SKM-1 treated with dmso at 0.1 percent for 144 hours (cell line): ENCODE measurements at regions not wholly inside any gene's neighbourhood (a gene's known extent, or its start where the extent isn't known, plus 50 kb on each side); places are given as distances from the start of the nearest gene placed in this dataset.

Source experiments
- DNase-seq: peaks from one replicate; lab custom pipeline; 2025; ENCODE audit not compliant: unreplicated experiment; lab: John Stamatoyannopoulos, UW

DNA sequence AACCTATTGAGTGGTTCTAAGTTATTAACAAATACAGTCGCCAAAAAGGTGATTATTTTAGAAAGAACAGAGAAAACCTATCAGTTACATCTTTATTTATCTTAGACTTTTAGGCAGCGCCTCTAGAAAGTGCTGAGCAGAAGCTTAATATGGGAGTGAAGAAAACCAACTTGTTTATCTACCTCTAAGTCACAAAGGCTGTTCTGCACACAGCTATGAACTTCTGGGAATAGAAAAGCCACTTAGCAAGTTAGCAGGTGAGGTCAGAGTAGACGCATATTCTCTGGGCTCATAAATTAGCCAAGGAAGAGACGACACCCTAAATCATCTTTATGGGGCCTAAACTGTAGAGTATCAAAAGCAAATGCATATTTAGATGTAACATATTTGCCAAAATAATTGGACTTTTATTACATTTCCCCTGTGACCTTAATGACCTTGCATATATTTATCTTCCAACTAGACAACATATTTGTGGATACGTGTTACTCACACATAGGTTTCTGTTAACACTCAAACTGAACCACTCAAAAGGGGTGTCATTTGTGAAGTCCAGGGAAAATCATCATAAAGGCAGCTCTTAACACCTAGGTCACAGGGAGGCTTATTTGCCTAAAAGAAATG, 267.1 kb downstream of the ADGB start:
- no peak for DNase-seq

DNA sequence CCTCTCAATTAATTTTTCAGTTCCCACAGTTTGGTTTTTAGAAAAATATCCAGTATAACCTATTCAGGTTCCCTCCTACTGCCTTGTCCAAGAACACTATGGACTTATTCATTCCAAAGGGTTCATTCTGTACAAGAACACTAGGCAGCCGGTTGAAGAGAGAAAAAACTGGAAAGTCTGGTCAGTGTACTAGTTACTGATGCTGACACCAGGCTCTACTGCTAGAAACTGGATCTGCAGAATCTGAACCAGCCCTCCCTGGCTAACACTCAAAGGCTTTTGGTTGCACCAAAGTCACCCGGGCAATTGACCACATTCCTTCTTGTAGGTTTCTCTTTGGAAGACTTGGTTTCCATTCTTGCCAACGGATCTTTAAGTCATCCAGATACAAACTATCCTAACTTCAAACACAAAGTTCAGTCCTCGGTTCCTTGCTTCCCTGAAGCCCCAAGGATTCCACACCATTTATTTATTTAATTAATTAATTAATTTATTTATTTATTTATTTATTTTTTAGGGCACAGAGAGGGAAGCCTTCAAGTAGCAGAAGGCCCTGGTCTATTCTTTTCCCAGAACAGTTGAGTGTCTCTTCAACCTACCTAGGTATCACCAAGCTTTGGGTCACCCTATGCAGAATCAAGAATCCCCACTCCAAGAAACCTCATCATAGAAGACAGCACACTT, 268.1 kb downstream of the ADGB start:
- DNase-seq, result no peak

DNA sequence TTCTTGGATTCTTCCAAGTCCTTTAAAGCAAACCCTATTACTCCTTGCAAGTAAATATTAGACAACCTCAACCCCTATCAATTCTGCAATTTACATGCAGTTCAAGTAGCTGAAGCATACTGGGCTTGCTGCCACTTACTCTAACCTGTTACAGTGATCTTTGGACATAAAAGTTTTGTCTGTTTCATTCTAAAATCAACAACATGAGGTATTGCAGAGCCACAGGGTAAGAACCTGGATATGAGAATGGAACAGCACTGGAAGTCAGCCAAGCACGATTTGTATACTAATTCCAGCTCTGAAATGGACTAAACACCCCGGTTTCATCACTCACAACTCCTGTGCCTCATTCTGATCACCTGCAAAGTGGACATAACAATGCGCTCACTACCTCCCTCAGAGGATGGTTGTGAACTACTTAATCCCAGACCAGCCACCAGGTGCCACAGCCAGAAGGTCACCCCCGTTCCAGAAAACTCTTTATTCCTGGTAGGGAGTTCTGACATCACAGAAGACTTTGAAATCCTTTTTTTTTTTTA, 270.0 kb downstream of the ADGB start:
- DNase-seq, result no peak

DNA sequence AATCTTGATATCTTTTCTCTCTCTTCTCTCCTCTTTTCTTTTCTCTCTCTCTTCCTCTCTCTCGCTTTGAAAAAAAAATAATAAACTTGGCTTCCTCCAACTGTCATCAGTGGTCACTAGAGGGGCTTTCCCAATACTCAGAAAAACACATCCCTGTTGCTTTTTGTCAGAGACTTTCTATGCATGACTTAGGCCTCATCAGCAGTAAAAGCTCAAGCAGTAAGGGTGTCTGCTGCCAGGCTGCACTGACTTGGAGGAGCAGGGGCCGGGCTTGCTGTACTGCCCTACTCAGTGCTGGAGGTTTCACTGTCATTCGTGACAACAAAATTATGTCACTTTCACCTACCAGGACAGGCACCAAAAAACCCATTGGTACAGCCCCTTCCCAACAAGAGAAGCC, 272.0 kb downstream of the ADGB start:
- no peak for DNase-seq

DNA sequence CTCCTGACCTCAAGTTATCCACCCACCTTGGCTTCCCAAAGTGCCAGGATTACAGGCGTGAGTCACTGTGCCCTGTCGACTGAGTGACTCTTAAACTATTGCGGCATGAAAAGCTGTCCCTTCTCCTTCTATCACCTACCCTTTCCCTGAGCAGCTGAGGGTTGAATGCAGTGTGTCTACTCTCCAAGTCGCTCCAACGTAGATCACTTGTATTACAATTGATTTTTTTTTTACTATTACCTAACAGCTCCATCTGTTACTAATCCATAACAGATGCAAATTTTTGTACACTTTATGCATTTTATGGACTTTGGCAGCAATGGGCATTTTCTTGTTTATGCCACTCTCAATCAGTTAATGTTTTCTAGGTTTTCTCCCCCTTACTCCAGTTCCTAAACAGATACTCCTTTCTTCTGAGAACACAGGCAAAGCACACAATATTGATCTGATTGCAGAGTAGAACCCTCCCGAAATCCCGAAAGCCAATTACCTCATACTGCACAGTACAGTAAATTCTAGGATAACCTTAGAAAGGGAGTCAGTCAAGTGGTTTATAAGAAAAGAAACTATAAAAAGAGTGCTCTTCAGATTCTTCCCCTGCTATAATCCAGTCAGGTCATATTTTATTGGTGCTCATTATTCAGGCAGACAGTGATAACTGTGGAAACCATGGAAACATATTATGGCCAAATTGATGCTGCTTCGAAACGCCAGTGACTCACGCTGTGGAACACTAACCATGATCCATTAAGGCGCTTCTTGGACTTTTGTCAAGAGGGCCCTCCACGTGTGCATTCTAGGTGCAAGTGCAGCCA, 273.0 kb downstream of the ADGB start:
- no peak for DNase-seq

DNA sequence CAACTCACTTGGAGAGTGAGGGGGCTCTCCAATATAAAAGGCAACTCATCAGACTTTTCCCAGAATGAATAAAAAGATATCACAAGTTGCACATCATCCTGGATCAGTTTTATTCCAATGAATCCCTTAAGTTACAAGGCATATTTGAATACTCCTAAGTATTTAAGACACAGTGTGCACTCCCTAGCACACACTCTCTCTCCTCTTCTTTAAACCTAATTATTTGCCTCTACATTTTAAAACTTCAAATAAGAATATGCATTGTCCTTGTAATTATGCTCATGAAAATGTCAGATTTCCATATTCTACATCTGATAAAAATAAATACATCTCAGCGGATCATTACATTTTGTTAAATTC, 273.6 kb downstream of the ADGB start:
- no peak for DNase-seq

DNA sequence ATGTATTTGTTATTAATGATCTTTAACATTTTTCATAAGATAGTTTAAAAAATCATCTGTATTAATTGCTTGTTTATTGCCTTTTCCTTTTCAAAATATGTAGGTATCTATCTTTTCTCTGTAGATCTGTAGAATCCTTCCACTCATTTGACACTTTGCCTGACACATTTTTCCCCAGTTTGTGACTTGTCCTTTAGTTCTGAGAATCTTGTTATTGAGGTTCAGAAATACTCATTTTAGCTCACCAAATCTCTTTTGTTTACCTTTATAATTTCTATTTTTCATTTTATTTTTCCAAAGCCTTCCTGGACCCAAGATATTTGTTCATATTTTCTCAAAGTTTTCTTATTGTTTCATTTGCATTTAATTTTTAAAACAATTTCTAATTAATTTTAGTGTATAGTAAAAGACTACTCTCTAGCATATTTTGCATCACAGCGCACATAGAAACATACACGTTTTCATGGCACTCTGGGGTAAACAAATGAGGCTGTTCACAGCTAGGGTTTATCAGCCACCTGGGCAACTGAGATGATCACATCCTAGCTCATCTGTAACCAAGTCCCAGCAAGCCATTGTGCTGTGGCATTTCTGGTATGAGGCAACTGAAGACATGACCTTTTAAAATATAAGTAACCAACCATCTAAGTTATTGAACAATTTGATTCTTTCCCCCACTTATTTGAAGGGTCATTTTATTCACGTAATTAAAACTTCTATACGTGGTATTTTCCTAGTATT, 275.7 kb downstream of the ADGB start:
- DNase-seq, result no peak

DNA sequence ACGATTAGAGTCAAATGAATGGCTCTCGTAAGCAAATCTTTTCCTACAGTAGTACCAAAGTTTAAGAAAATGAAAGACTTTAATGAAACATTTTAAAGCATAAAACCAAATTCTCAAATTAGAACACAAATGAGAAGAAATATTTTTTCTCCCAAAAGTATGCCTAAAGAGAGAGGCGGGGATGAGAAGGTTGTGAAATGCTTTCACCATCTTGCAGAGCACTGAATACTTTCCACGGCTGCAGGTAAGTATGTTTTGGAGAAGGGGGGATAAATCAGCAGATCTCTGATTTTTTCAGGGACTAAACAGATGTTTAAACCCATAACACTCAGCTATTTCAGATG, 277.1 kb downstream of the ADGB start:
- DNase-seq, result no peak

DNA sequence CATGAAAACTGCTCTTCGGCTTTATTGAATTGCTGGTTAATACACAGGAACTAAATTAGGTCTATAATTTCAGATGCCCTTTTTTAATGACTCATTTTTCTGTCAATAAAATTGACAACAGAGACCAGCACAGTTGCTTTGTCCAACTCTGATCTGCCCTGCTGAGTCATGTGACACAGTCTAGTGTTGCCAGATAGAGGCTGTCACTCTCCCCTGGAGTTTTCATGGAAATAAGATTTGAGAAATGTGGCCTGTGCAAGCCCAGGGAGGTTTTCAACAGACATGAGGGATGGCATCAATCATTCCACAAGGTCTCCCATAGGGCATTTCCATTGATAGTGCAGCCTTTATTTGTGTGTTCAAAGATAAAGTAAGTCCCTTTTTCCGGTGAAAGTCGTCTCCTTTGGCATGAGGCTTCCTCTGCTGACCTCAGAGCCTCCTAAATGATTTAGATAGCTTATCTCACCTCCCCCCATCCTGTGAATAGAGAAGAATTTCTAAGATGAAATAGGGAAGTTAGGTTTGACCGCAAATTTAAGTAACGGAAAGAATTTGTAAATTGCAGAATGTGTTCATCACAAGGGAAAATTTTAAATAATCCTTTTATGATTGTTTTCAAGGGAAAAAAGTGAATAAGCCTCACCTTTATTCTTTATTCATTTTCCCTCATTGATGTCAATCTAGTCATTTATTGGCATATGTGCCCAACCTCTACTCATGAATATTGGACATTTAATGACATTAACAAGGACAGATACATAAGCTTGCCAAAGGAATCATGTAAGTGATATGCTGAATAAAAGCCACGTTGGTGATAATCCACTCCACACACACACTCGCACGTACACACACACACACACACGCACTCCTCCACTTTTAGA, 277.7 kb downstream of the ADGB start:
- peak; percentile 84 for DNase-seq

DNA sequence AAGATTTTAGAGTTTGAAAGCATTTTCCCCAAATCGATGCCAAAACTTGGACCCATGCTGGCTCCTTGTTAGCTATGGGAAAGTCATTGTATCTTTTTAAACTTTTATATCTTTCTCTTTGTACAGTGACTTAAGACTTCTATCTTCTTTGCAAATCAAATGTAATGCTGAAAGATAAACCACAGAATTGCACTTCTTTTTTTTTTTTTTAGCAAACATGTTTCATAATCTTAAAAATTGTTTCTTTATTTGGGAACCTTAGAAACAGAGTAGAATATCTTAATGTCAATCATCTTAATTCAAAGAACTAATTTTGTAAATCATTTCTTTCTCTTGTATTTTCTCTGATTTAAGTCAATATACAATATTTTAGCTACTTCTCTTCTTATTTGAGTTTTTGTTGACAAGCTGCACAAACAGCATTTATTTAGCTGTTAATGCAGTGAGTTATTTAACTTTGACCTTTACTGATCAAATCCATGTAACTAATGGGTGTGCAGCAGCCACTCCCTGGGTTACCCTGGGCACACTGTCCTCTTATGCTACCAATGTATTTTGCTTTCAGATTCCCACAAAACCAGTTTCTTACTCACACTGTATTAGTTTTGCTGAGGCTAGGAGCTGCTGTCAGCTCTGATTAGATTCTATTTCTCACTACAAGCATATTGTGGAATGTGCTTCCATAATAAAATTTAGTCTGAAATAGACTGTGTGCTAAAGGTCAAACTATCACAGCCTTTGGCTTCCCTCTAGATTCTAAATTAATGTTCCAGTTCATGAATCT, 279.6 kb downstream of the ADGB start:
- DNase-seq, result no peak

DNA sequence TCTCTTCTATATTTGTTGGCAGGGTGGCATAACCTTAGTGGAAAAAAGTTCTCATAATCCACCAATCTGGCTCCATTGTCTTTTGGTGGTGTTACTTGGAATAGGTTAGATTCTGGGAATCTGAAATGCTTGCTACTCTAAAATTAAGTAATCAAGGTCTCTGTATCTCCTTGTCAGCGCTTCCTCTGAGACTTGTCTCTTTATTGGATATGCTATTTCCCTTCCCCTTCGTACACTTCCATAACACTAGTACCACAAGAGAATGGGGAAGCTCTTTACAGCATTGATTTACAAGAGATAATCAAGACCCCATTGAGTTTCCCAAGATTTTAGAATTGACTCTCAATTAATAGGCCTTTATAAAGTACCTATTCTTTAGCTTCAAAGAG, 280.2 kb downstream of the ADGB start:
- DNase-seq, result no peak

DNA sequence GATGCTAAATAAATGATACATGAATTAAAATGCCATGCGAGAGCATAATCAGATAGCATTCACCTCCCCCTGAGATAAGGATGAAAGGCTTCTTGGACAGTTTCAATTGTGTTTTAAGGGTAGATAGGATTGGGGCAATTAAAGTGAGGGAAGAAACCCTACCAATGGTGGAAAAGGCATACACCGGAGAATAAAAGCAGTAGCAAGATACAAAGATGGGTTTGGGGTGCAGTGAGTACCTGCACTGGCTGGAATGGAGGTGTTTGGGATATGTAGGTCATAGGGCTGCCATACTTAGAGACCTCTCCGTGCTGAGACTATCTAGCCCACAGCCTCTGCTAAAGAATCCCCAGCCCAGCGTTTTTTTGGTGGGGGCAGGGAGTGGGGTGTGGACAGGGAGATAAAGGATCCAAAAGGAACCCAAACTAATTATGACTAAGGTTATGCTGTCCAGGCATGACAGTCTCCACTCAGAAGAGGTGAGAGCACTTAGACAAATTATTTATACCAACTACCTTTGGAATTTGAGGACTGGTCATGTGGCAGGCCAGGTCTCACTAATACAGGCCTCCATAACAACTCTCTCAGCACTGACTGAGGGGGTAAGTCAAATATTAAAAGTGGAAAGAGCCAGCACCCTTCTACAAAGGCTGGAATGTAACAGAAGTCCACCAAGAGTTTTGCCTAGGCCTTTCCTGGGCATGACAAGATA, 280.8 kb downstream of the ADGB start:
- no peak for DNase-seq

DNA sequence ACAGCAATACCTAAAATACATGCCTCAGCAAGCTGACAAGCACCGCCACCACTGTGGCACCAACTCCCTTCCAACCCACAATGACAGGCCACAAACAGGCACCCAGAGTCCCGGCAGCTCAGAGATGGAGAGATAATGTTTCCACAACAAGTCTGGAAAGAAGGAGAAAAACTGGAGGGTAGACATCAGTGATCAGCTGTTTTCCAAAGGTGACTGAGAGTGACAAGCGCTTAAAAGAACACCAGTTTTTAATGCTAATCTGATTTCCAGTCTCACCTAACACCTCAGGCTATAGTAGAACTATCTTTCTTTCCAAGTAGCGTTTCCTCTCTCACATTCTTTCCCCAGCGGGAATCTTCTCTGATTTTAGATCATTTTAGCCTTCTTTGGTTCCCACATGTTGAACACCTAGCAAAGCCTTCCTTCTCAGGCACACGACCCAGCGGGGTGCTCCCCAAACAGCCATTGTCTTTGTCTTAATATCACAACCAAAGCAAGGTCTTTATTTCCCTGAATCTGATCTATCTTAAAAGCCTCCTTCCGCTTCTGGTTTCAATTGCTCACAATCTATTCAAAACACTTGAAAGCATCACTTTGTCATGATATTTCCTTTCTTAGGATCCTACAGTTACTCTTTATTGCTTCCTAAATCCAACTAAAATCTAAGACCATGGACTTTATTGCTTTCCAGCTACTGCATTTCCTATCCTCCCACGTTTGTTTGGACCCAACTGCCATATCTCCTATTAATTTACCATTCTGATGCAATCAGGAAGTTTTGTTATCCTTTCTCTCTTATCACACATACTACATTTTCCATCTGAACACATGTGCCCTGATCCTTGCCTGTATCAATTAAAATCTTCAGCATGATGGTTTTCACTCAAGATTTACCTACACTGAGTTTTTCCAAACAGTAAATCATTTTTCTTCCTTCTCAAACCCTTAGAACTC, 282.7 kb downstream of the ADGB start:
- no peak for DNase-seq

DNA sequence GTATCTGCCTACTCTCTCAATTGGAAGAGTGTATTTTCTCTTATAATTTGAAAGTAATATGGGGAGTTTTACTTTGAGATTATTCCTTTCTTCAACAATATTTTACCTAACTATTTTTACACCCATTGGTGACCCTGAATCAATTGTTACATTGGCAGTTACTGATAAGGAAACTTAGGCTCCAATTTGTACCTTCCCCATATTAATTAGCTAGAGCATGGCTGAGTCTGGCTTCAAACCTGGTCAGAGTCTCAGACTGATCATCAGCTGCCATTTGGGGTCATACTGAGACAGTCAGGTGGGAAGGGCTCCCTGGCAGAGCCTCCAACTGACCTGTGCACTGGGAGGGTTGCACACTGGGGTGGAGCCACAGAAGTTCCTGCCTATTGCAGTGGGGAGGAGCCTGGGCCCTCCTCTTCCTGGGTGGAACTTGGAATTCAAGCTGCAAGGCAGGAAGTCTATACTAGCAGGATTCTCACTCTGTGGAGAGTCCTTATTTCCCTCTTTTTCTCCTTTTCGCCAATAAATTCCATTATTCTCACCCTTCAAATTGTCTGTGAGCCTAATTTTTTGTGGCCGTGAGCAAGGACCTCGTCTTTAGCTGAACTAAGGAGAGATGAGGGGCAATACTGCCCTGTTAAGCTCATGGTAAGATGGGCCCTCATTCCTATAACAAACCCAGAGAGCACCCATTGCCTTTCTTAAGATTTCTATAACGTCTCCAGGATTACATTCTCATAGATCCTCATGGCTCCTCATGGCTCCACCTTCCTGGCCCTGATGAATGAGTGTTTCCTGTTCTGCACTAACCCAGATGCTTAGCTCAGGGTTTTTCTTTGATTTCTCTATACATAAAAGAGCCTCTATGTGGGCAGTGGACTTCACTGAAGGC, 285.1 kb downstream of the ADGB start:
- DNase-seq, result no peak

DNA sequence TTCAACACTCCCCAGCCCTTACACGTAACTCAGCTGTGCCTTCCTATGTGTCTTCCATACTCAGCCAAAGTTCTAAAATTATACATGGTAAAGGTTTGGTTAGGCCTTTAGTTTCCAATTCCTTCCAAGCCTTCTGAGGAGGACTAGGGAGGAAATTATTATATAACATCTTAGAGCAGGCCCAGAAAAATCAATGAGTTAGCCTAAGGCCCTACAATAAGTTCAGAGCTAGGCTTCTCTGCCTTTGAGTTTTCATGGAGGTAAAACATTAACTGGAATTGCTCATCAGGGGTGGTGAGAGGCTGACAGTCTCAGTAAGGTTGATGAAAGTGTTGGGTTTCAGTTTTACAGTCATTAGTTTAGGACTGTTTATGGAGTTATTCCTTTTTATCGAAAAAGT, 286.0 kb downstream of the ADGB start:
- DNase-seq, result no peak

DNA sequence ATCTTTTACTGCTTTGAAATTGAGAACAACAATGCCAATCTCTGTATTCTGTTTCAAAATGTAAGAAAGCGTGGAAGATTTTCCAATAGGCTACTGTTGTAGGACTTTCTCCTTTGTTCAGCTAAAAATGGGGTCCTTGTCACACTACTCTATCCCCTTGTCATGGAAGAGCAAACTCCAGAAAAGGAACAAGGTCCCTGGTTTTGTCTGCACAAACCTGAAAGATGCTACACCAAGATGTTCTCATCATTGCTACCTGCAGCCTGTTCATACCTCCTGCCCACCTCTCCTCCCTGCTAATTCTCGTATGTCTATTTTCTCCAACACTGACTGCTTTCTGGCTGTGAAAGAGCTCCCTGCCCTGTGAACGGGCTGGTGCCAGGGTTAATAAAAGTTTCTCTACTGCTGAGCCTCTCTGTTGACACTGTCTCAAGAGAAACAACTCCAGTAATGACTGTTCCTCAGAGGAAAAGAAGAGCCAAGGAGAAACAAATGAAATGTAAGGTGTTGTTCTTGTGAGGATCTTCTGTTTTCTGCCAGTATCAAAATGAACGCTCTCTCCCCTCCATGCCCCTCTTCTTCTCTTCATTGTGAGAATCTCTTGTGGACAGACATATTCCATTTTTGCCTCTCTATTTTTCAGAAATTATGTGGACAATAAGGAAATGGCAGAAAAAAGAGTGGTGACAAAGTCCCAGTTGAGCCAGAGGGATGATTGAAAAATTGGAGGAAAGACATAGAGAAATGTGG, 287.1 kb downstream of the ADGB start:
- no peak for DNase-seq
